HG02798 (cell line): ENCODE measurements at regions not wholly inside any gene's neighbourhood (a gene's known extent, or its start where the extent isn't known, plus 50 kb on each side); places are given as distances from the start of the nearest gene placed in this dataset.
"Not testable (repeated sequence)": the region's sequence is repeated elsewhere in the genome, so short reads cannot be mapped to it uniquely, and the experiment has no call there.

Experiments used
- ATAC-seq: cut with Tn5 transposase; IDR thresholded peaks from one replicate; pipeline ENCODE4 v1.9.1; 2021; ENCODE audit warnings: mild to moderate bottlenecking; ENCODE audit not compliant: unreplicated experiment, poor library complexity

DNA sequence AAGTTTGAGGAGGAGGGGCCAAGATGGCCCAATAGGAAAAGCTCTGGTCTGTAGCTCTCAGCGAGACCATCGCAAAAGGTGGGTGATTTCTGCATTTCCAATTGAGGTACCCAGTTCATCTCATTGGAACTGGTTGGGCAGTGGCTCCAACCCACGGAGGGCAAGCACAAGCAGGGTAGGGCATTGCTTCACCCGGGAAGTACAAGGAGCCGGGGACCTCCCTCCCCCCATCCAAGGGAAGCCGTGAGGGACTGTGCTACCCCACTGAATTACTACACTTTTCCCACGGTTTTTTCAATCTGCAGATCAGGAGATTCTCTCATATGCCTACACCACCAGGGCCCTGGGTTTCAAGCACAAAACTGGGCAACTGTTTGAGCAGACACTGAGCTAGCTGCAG is 58.0 kb upstream of the EFCAB3 start:
- ATAC-seq: no peak

- ATAC-seq: no peak
Observed at GRCh38 chr17:62321451-62321850, 58.9 kb upstream of the EFCAB3 start.

GRCh38 chr17:62319846-62320245 is 60.5 kb upstream of the EFCAB3 start:
- ATAC-seq: no peak

DNA sequence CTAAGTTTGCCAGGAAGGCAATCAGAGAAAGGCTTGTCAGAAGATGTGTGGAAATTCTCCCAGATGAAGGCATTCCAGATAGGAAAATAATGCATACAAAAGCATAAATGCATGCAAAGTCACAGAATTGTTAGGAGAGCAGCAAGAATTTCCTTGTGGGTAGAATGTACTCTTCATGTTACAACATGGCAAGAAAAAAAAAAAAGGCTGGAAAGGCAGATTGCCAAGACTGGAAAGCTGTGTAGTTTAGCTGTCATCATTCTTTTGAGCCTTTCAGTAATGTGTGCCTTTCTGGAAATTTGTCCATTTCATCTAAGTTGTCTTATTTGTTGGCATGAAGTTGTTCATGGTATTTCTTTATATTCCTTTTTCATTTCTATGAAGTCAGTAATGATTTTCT is 71.0 kb upstream of the EFCAB3 start:
- ATAC-seq: no peak

DNA sequence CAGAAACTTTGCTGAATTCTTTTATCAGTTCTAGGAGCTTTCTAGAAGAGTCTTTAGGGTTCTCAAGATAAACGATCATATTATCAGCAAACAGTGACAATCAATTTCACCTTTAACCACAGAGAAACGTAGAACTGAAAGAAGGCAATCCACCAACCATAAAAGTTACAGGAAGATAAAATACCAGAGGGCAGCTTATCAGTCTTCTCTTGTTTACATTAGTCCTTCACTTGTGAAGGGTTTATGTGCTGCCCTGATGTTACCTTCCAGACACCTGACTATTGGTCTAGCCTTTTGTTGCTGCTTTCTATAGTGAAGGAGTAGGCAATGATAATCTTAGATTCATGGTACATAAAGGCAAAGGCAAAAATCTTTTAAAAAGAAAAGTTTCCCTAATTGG is 73.2 kb upstream of the EFCAB3 start:
- ATAC-seq: no peak

- no peak for ATAC-seq
Observed at GRCh38 chr17:62303476-62303875, 76.9 kb upstream of the EFCAB3 start.

- ATAC-seq: no peak
Observed at GRCh38 chr17:62300697-62301096, 79.7 kb upstream of the EFCAB3 start.

DNA sequence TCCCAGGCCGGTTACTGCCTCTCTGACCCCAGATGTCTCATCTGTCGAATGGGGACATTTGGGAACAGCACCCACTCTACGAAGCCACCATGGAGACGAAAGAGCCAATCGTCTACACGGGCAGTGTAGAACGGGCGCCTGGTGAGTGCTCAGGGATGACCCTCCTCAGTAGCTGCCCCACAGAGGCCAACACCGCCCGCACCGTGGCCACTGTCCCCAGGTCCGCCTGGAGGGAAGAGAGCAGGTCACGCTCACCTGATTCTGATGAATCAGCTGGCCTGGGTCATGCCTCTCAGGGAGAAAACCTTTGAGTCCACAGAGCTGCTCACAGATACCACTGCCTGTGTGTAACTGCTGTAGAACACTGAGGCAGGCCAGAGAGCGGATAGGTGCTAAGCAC is 105.1 kb upstream of the EFCAB3 start:
- not testable (repeated sequence) for ATAC-seq

GRCh38 chr17:62268361-62268760 is 112.0 kb upstream of the EFCAB3 start:
- ATAC-seq: not testable (repeated sequence)

- ATAC-seq: not testable (repeated sequence)
Observed at GRCh38 chr17:62264974-62265373, 115.4 kb upstream of the EFCAB3 start.

GRCh38 chr17:62255791-62256190 is 124.6 kb upstream of the EFCAB3 start:
- ATAC-seq: not testable (repeated sequence)

DNA sequence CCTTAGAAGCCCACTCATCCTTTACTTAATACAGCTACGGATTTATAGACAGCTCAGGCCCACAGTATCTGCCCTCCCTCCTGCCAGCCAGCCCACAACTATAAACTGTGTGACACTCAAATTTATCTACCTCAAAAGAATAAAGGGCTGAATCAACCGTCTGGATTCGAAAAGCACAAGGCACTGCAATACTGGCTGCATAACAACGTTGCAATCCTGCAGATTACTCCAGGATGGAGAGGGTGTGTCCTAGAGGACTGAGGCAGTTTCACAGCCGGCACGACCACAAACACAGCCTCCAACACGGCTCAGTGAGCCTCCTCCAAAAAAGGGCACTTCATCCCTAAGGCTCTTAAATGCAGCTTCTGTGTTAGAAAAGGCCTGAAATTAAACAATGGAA is 138.3 kb upstream of the EFCAB3 start:
- not testable (repeated sequence) for ATAC-seq

DNA sequence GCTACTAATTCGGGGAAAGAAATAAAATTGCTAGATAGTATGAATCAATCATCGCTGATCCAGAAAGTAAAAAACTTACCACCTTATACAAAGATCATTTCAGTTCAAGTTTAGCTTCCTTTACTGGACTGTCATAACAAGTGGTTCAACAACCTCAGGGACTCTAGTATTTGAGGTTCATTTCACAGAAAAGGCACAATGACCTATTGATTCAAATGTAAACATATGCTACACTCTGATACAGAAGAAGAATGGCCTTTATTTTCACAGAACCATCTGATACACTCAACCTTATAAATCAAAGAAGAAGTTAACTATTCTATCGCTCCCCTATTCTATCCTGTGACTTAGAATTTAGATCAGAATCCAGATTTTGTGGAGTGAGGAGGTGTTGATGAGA is 140.8 kb upstream of the EFCAB3 start:
- ATAC-seq: not testable (repeated sequence)

DNA sequence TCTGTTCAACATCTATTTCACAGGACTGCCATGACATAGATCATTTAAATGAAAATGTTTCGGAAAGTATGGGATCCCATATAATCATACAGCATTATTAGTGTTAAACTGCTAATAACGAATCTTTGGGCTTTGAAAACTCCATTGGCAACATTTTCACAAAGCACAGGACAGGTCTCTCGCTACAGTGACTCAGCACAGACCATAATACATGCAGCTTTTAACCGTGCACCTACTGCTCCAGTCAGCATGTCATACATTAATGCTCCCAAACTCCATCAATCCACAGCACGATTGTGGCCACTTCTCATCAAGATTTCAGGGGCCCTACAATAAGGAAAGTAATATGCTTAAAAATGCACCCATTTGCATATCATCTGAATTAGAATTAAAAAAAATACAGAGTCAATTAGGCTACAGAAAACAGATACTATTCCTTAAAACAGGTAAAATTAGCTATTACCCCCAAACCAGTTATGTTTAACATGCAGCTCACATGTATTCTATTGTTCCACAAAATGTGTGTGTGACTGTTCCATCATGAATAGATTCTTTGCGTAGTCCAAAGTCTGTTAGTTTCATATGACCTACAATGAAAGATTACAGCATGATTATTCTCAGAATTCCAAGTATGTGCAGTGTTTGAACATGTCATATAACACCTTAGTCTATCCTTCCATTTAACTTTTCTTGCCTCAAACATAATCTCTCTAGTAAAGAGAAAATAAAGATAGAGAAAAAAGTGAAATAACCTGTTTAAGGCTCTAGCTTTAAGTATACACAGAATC is 141.6 kb upstream of the EFCAB3 start:
- ATAC-seq: not testable (repeated sequence)

GRCh38 chr17:62233822-62234481 is 146.4 kb upstream of the EFCAB3 start:
- ATAC-seq: not testable (repeated sequence)

GRCh38 chr17:62231293-62231692 is 149.1 kb upstream of the EFCAB3 start:
- ATAC-seq: not testable (repeated sequence)

GRCh38 chr17:62226610-62227240 is 153.6 kb upstream of the EFCAB3 start:
- ATAC-seq: not testable (repeated sequence)

DNA sequence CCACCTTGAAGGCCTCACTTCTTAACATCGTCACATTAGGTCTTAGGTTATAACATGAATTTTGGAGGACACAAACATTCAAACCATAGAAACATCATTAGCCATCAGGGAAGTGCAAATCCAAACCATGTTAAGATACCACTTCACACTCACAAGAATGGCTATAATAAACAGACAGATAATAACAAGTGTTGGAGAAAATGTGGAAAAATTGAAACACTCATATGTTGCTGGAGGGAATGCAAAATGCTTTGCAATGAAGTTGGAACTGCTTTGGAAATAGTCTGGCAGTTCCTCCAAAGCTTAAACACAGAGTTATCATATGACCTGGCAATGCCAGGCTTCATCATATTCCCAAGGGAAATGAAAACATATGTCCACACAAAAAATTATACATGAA is 156.8 kb upstream of the EFCAB3 start:
- ATAC-seq: not testable (repeated sequence)

DNA sequence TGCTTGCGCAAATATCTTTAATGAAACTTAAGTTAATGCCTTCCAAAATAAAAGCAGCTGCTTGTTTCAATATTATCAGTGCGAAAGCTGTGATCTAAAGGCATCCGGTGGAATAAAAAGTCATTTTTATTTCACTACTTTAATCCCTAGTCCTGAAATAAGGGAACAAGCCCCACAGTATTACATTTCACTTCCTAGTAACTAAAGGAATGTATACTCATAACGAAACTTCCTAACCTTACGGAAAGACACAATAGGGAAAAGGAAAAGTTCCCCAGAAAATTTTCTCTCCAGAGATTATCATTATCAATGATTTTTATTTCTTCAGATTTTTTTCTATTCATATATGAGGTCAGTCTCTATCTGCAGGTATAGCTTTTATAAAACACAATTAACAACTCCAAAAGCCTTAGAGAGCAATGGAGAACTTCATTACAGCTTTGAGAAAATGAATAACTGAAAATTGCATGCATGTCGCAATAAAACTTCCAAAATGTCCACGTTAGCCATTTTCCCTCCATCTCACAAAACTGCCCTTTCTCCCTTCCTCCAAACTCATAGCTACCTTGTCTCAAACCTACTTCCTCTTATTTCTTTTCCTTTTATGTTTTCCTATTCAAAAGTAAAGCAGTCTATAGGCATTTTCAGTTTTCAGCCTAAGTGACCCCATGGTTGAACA is 154.3 kb upstream of the MED13 start:
- no peak for ATAC-seq

DNA sequence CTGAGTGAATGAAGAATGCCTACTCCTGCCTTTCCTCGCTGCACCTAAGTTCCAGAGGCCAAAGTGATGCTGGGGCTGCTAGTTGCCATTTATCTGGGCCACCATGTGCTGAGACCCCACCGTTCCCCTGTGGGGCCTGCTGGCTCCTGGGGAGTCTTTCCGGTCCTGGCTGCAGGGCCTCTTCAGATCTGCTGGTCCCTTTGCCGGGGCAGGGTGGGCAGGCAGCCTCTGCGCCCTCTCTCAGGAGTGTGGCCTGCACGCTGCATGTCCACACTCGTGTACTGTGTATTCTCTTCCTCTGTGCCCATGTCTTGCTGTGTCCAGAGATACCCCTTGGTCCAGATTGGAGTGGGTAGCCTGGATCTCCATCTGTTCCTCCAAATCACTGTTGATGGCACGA is 151.8 kb upstream of the MED13 start:
- ATAC-seq: no peak

GRCh38 chr17:62215891-62216290 is 150.8 kb upstream of the MED13 start:
- not testable (repeated sequence) for ATAC-seq
